DOHH2 (cell line): ENCODE measurements at regions not wholly inside any gene's neighbourhood (a gene's known extent, or its start where the extent isn't known, plus 50 kb on each side); places are given as distances from the start of the nearest gene placed in this dataset.

Experiments
- H3F3A ChIP-seq: fragments of 200-600 bp; sonication (generic), shearing (Covaris generic); 2 replicates; pipeline ENCODE4 v1.6.0; 2016; ENCODE audit warnings: antibody characterized with exemption, mild to moderate bottlenecking; ENCODE audit not compliant: control insufficient read depth, insufficient read depth
- H3K27ac ChIP-seq: fragments of 200-600 bp; sonication (generic); 2 replicates; pipeline ENCODE4 v1.5.1; 2014; ENCODE audit warnings: low read depth, mild to moderate bottlenecking, low read length, moderate library complexity
- H3K27me3 ChIP-seq: fragments of 200-600 bp; sonication (generic); 2 replicates; pipeline ENCODE4 v1.6.1; 2014; ENCODE audit warnings: mild to moderate bottlenecking, low read length, mixed read lengths; ENCODE audit not compliant: control insufficient read depth
- H3K36me3 ChIP-seq: fragments of 200-600 bp; sonication (generic); 2 replicates; pipeline ENCODE4 v1.6.1; 2014; ENCODE audit warnings: mild to moderate bottlenecking, low read length, moderate library complexity, mixed read lengths; ENCODE audit not compliant: control insufficient read depth
- H3K4me1 ChIP-seq: fragments of 200-600 bp; sonication (generic); 2 replicates; pipeline ENCODE4 v1.6.1; 2014; ENCODE audit warnings: mild to moderate bottlenecking, low read length, mixed read lengths; ENCODE audit not compliant: control insufficient read depth
- H3K4me2 ChIP-seq: fragments of 200-600 bp; sonication (generic); 2 replicates; pipeline ENCODE4 v1.6.0; 2014; ENCODE audit warnings: mild to moderate bottlenecking, low read length, moderate library complexity
- H3K4me3 ChIP-seq: fragments of 200-600 bp; sonication (generic); 2 replicates; pipeline ENCODE4 v1.5.1; 2014; ENCODE audit warnings: mild to moderate bottlenecking, low read length, mixed read lengths
- H3K79me2 ChIP-seq: fragments of 200-600 bp; sonication (generic); 2 replicates; pipeline ENCODE4 v1.6.1; 2014; ENCODE audit warnings: mild to moderate bottlenecking, low read length, mixed read lengths; ENCODE audit not compliant: control insufficient read depth
- H3K9me2 ChIP-seq: fragments of 200-600 bp; sonication (generic); replicated peaks from 2 replicates; pipeline ENCODE4 v1.6.1; 2014; ENCODE audit warnings: mild to moderate bottlenecking, low read length, mixed read lengths; ENCODE audit not compliant: control insufficient read depth
- H3K9me3 ChIP-seq: fragments of 200-600 bp; sonication (generic); 2 replicates; pipeline ENCODE4 v1.6.1; 2014; ENCODE audit warnings: antibody characterized with exemption, low read length, mixed read lengths; ENCODE audit not compliant: control insufficient read depth, insufficient read depth
- H4K20me1 ChIP-seq: fragments of 200-600 bp; sonication (generic); 2 replicates; pipeline ENCODE4 v1.6.0; 2014; ENCODE audit warnings: low read depth, mild to moderate bottlenecking, antibody characterized with exemption, low read length, moderate library complexity; ENCODE audit not compliant: control insufficient read depth, insufficient read depth
- EZH2phosphoT487 ChIP-seq: fragments of 200-600 bp; sonication (generic); IDR thresholded peaks from 2 replicates; pipeline ENCODE4 v1.6.1; 2017; ENCODE audit warnings: borderline replicate concordance, mild to moderate bottlenecking, antibody characterized with exemption, low read length, moderate library complexity, mixed read lengths
- TF ChIP-seq, protein P1 (sequence below): fragments of 200-600 bp; sonication (generic); IDR thresholded peaks from one replicate; pipeline ENCODE4 v1.5.1; 2014; ENCODE audit warnings: antibody characterized with exemption, mild to moderate bottlenecking, low read depth, low read length; ENCODE audit not compliant: poor library complexity, severe bottlenecking

DNA sequence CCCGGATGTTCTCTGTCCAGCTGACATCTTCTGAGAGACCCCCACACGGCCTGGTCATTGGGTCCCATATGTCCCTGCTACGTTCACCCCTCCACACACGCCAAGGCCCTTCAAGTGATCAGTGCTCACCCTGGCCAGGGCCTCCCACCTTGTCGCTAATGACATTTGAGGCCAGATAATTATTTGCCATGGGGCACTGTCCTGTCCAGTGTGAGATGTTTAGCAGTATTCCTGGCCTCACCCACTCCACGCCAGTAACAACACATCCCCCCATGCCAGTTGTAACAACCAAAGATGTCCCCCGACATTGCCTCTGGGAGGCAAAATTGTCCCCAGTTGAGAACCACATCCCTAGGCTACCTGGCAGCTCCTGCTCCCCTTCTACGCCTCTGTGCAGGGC, 49.9 kb upstream of the NANOS1 start:
- H4K20me1 ChIP-seq = no peaks in the 10 kb centered on the region
- no peak overlapping the region for H3K4me3 ChIP-seq
- H3K36me3 ChIP-seq = no peaks in the 10 kb centered on the region
- H3K4me1 ChIP-seq = no peaks in the 10 kb centered on the region
- H3K9me2 ChIP-seq = no peaks in the 10 kb centered on the region
- H3K9me3 ChIP-seq = no peaks in the 10 kb centered on the region
- H3K4me2 ChIP-seq = no peak overlapping the region
- H3K27ac ChIP-seq = no peak overlapping the region
- H3K79me2 ChIP-seq = no peaks in the 10 kb centered on the region
- no peaks in the 10 kb centered on the region for H3F3A ChIP-seq
- no peak for TF ChIP-seq EZH2phosphoT487
- TF ChIP-seq, protein P1, sequence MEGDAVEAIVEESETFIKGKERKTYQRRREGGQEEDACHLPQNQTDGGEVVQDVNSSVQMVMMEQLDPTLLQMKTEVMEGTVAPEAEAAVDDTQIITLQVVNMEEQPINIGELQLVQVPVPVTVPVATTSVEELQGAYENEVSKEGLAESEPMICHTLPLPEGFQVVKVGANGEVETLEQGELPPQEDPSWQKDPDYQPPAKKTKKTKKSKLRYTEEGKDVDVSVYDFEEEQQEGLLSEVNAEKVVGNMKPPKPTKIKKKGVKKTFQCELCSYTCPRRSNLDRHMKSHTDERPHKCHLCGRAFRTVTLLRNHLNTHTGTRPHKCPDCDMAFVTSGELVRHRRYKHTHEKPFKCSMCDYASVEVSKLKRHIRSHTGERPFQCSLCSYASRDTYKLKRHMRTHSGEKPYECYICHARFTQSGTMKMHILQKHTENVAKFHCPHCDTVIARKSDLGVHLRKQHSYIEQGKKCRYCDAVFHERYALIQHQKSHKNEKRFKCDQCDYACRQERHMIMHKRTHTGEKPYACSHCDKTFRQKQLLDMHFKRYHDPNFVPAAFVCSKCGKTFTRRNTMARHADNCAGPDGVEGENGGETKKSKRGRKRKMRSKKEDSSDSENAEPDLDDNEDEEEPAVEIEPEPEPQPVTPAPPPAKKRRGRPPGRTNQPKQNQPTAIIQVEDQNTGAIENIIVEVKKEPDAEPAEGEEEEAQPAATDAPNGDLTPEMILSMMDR = no peak
- no peaks in the 10 kb centered on the region for H3K27me3 ChIP-seq
